H54 (cell line): ENCODE measurements at regions not wholly inside any gene's neighbourhood (a gene's known extent, or its start where the extent isn't known, plus 50 kb on each side); places are given as distances from the start of the nearest gene placed in this dataset.

Experiments
- DNase-seq: peaks from one replicate; pipeline ENCODE4 v3.0.0; 2011; ENCODE audit warnings: low spot score, mixed read lengths; ENCODE audit not compliant: insufficient read length
- FAIRE-seq: peaks from 3 replicates; lab custom pipeline; 2011; peaks lifted over from hg19 to GRCh38; lab: Jason Lieb, UNC
- POLR2A ChIP-seq: IDR thresholded peaks from 2 replicates; pipeline ENCODE4 v1.6.1; 2011; ENCODE audit warnings: low read depth, mild to moderate bottlenecking, low read length

DNA sequence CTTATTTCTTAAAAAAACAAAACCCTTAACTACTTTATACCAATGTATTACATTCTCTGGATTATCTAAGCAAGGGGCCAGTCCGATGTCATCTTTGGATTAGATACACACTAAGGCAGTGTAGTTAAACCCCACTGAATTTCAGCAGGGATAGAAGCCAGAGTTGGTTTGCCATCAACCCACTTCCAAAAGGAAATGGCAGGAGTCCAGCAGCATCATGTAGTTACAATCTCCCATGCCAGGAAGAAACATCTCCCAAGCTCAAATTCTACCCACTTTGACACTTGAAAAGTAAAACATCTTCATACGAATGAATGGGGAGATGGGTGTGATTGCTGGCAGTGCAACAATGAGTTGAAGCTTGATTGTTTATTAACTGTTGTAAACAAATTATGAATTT lies 203.5 kb upstream of the PLXNC1 start:
- FAIRE-seq (no peak), DNase-seq (no peak)
- no peak for TF ChIP-seq POLR2A

GRCh38 chr12:93946542-93947150 lies 201.7 kb upstream of the PLXNC1 start:
- no peak for TF ChIP-seq POLR2A
- no peak for FAIRE-seq
- no peak for DNase-seq

DNA sequence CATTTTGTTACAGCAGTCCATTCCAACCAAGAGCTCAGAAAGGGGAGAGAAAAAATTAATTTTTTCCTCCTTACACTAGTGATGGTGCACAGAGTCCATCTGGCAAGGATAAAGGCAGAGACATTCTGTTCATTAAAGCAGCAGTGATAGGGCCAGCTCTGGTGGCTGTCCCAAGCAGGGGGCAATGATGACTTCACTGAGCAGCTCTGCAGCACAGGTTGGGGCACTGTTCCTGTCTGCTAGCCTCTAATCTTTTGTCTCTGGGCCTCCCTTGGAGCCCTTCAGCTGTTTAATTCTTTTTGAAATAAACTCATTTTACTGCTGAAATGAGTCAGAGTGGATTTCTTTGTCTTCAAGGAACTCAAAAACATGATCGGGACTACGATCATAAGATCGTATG lies 200.9 kb upstream of the PLXNC1 start:
- no peak for FAIRE-seq
- DNase-seq, result no peak
- TF ChIP-seq POLR2A, result no peak

DNA sequence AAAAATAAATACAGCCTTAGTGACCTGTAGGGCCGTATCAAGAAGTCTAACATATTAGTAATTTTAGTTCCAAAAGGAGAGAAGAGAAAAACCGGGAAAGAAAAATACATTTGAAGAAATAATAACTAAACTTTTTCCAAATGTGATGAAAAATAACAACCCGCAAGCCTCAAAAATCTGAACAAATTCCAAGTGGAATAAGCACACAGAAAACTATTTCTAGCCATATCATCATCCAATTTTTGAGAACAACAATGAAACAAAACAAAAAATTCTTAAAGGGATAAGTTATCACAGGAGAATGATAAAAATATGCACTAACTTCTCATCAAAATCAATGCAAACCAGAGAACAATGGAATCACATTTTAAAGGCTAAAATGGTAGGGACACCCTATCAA lies 198.1 kb upstream of the PLXNC1 start:
- TF ChIP-seq POLR2A, result no peak
- DNase-seq, result no peak
- no peak for FAIRE-seq

DNA sequence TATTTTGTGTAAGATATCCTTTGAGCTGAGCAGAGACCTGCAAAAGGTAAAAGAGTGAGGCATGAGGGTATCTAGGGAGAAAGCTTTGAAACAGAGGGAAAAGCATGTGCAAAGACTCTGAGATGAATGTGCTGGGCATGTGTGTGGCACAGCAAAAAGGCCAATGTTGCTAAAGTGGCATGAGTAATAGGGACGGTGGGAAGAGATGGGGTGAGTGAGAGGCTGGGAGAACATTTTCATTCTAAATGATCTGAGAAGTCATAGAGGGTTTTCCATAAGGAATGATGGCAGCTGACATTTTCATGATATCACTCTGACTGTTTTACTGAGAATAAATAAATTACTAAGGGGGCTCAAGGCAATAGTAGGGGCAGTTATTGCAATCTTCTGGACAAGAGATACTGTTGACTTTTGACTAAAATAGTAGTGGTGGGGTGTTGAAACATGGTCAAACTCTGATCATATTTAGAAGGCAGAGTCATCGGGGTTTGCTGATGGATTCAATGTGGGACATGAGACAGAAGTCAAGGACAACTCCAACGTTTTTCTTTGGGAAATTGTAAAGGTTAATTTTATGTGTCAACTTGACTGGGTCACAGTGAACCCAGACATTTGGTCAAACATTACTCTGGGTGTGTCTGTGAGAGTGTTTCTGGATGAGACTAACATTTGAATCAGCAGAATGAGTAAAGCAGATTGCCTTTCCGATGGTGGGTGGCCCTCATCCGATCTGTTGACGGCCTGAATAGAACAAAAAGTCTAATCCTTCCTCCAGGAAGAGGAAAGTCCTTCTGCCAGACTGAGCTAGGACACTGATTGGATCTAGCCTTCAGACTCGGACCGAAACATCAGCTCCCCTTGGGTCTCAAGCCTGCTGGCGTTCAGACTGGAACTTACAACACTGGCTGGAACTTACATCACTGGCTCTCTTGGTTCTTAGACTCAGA lies 193.9 kb upstream of the PLXNC1 start:
- DNase-seq (no peak), FAIRE-seq (no peak)
- TF ChIP-seq POLR2A, result no peak

DNA sequence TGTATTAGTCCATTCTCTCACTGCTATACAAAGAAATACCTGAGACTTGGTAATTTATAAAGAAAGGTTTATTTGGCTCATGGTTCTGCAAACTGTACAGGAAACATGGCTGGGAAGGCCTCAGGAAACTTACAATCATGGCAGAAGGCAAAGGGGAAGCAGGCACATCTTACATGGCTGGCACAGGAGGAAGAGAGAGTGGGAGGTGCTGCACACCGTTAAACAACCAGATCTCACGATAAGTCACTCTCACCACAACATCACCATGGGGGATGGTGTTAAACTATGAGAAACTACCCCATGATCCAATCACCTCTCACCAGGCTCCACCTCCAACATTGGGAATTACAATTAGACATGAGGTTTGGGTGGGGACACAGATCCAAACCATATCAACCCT lies 191.8 kb upstream of the PLXNC1 start:
- DNase-seq (no peak), FAIRE-seq (no peak)
- TF ChIP-seq POLR2A, result no peak

GRCh38 chr12:93957168-93957567 lies 191.2 kb upstream of the PLXNC1 start:
- DNase-seq (no peak), FAIRE-seq (no peak)

GRCh38 chr12:93957870-93958269 lies 190.5 kb upstream of the PLXNC1 start:
- no peak for TF ChIP-seq POLR2A
- FAIRE-seq (no peak), DNase-seq (no peak)

More at GRCh38 chr12:93957168-93957567, 191.2 kb upstream of the PLXNC1 start:
- no peak for TF ChIP-seq POLR2A

- FAIRE-seq (no peak), DNase-seq (no peak)
- no peak for TF ChIP-seq POLR2A
Measured at GRCh38 chr12:93959657-93960056, 188.7 kb upstream of the PLXNC1 start.

GRCh38 chr12:93960521-93960920 lies 187.9 kb upstream of the PLXNC1 start:
- no peak for DNase-seq
- FAIRE-seq, result no peak
- TF ChIP-seq POLR2A, result no peak

DNA sequence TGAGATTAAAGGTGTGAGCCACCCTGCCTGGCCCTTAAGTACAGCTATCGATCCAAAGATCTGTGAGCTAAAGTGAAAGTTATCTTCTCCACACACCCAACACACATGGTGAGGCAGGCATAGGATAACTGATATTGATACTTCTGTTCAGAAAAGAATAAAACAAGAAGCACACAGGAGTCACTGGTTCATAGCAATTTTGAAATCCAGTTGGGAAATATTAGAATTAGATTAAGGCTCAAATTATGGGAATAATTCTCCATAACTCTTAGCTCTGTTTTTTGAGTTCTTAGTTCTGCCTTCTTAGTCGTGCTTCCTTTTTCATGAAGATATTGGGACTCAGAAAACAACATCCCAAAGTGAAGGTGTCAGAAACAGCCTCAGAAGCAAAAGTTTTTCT lies 186.0 kb upstream of the PLXNC1 start:
- FAIRE-seq, result no peak
- no peak for DNase-seq
- TF ChIP-seq POLR2A, result no peak

GRCh38 chr12:93964936-93965335 lies 183.4 kb upstream of the PLXNC1 start:
- no peak for FAIRE-seq
- DNase-seq, result no peak
- TF ChIP-seq POLR2A, result no peak

GRCh38 chr12:93966516-93967133 lies 181.8 kb upstream of the PLXNC1 start:
- FAIRE-seq (no peak), DNase-seq (no peak)
- TF ChIP-seq POLR2A, result no peak

GRCh38 chr12:93967454-93967853 lies 180.9 kb upstream of the PLXNC1 start:
- no peak for DNase-seq
- no peak for FAIRE-seq
- TF ChIP-seq POLR2A, result no peak
